ENCODE measurements at regions not wholly inside any gene's neighbourhood (a gene's known extent, or its start where the extent isn't known, plus 50 kb on each side); places are given as distances from the start of the nearest gene placed in this dataset.

DNA sequence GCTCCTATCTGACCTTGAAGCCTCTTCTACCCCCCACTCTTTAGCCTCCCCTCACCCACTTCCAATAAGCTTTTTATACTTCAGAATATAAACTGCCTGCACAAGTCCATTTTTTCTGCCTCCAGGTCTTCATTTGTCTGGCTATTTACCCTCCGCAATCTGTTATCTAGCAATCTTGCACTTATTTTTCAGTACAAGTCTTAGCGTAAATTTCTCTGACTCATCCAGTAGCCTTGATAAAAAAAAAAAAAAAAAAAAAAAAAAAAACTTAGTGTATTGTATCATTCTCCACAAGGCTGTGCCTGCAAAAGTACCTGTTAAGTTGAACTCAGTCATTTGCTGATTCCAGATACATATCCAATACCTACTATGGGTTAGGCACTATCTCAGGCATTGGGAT lies 219.5 kb upstream of the DKK2 start:
- Histone ChIP-seq H2AFZ (ENCODE audit: low read depth, low read length, poor library complexity, severe bottlenecking) (no peak overlapping the region), H3K36me3 (ENCODE audit: control insufficient read depth in 1 of 2, insufficient read depth in 2 of 2, low read length in 2 of 2) (no peaks in the 10 kb centered on the region), H3K4me2 (ENCODE audit: low read length) (no peak overlapping the region), H3K79me2 (ENCODE audit: insufficient read depth, low read length) (no peaks in the 10 kb centered on the region), H3K27ac (ENCODE audit: low read depth, low read length) (no peak overlapping the region), H3K9me3 (ENCODE audit: control insufficient read depth in 1 of 2, insufficient read depth in 1 of 2, low read depth in 1 of 2, low read length in 2 of 2) (no peaks in the 10 kb centered on the region), H3K9me2 (ENCODE audit: insufficient read depth) (no peaks in the 10 kb centered on the region), H4K20me1 (ENCODE audit: insufficient read depth) (no peaks in the 10 kb centered on the region), H3K9ac (ENCODE audit: low read length) (no peak overlapping the region), H3K27me3 (ENCODE audit: insufficient read depth, low read length) (no peaks in the 10 kb centered on the region), H3K4me3 (replicated peaks in 1 of 2; ENCODE audit: low read depth in 1 of 2, low read length in 2 of 2) (no peak overlapping the region), H3K4me1 (ENCODE audit: control insufficient read depth in 1 of 2, insufficient read depth in 2 of 2, low read length in 2 of 2) (no peaks in the 10 kb centered on the region)
- TF ChIP-seq YY1 (IDR thresholded peaks at IDR 0.05; ENCODE audit: extremely low read depth, insufficient replicate concordance, low read depth, low read length), result no peak
- TF ChIP-seq SRF (IDR thresholded peaks at IDR 0.05; ENCODE audit: low read depth), result no peak
- no peak for TF ChIP-seq ELF1 (IDR thresholded peaks at IDR 0.05; ENCODE audit: borderline replicate concordance, low read depth)
- no peak for TF ChIP-seq CEBPB (IDR thresholded peaks at IDR 0.05; ENCODE audit: low read depth)
- TF ChIP-seq RAD21 (IDR thresholded peaks at IDR 0.05; ENCODE audit: low read depth), result no peak
- TF ChIP-seq ZNF274 (IDR thresholded peaks at IDR 0.05; ENCODE audit: low read depth, low read length), result no peak
- RAD21 ChIA-PET (ENCODE audit: low non-redundant PET in 1 of 2, low total read pairs in 2 of 2, uncharacterized antibody in 2 of 2, unreplicated experiment in 2 of 2), result no interaction called here
- no TSS peak for BruUV-seq (replicated peaks)
- DNase-seq (ENCODE audit: low read depth, low spot score) (no peak), ATAC-seq (no peak)
- intact Hi-C loops (cut with micrococcal nuclease), result no loop called here
- POLR2A ChIA-PET, result no interaction called here
- CTCF ChIA-PET, result no interaction called here

DNA sequence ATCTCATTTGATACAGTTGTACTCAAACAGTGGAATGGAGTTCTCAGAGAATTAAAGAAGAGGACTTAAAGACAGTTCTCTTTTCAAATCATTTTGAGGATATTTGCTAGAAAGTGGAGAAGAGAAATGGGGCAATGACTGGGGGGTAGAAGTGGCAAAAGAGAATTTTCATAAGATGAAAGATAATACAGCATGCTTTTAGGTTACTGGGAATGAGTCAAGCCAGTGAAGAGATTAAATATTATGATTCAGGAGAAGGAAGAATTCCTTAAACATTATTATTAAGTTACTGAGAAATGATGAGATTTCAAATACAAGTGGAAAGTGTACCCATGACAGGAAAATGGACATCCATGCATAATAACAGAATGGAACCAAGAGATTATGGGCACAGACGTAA lies 219.0 kb upstream of the DKK2 start:
- no peaks in the 10 kb centered on the region for H3K9me2 ChIP-seq (ENCODE audit: insufficient read depth)
- H2AFZ ChIP-seq (ENCODE audit: low read depth, low read length, poor library complexity, severe bottlenecking), result no peak overlapping the region
- H3K4me2 ChIP-seq (ENCODE audit: low read length), result no peak overlapping the region
- no peak overlapping the region for H3K27ac ChIP-seq (ENCODE audit: low read depth, low read length)
- TF ChIP-seq ZFX (IDR thresholded peaks at IDR 0.05), result no peak
- TF ChIP-seq ELF1 (IDR thresholded peaks at IDR 0.05; ENCODE audit: borderline replicate concordance, low read depth), result no peak
- TF ChIP-seq ZNF274 (IDR thresholded peaks at IDR 0.05; ENCODE audit: low read depth, low read length), result no peak
- TF ChIP-seq, protein P1, sequence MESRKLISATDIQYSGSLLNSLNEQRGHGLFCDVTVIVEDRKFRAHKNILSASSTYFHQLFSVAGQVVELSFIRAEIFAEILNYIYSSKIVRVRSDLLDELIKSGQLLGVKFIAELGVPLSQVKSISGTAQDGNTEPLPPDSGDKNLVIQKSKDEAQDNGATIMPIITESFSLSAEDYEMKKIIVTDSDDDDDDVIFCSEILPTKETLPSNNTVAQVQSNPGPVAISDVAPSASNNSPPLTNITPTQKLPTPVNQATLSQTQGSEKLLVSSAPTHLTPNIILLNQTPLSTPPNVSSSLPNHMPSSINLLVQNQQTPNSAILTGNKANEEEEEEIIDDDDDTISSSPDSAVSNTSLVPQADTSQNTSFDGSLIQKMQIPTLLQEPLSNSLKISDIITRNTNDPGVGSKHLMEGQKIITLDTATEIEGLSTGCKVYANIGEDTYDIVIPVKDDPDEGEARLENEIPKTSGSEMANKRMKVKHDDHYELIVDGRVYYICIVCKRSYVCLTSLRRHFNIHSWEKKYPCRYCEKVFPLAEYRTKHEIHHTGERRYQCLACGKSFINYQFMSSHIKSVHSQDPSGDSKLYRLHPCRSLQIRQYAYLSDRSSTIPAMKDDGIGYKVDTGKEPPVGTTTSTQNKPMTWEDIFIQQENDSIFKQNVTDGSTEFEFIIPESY (IDR thresholded peaks at IDR 0.05; ENCODE audit: extremely low read depth, insufficient replicate concordance, low read length), result no peak
- TF ChIP-seq SIN3A (IDR thresholded peaks at IDR 0.05; ENCODE audit: low read depth), result no peak
- RAD21 ChIA-PET (ENCODE audit: low non-redundant PET in 1 of 2, low total read pairs in 2 of 2, uncharacterized antibody in 2 of 2, unreplicated experiment in 2 of 2), result no interaction called here
- POLR2A ChIA-PET, result no interaction called here
- no peak overlapping the region for H3K9ac ChIP-seq (ENCODE audit: low read length)
- BruUV-seq (replicated peaks), result no TSS peak
- H3K4me1 ChIP-seq (ENCODE audit: control insufficient read depth in 1 of 2, insufficient read depth in 2 of 2, low read length in 2 of 2), result no peaks in the 10 kb centered on the region
- H3K9me3 ChIP-seq (ENCODE audit: control insufficient read depth in 1 of 2, insufficient read depth in 1 of 2, low read depth in 1 of 2, low read length in 2 of 2), result no peaks in the 10 kb centered on the region
- DNase-seq (ENCODE audit: low read depth, low spot score) (no peak), ATAC-seq (no peak)
- H3K4me3 ChIP-seq (replicated peaks in 1 of 2; ENCODE audit: low read depth in 1 of 2, low read length in 2 of 2), result no peak overlapping the region
- no peaks in the 10 kb centered on the region for H3K36me3 ChIP-seq (ENCODE audit: control insufficient read depth in 1 of 2, insufficient read depth in 2 of 2, low read length in 2 of 2)
- no peaks in the 10 kb centered on the region for H3K79me2 ChIP-seq (ENCODE audit: insufficient read depth, low read length)
- intact Hi-C loops (cut with micrococcal nuclease), result no loop called here
- H4K20me1 ChIP-seq (ENCODE audit: insufficient read depth), result no peaks in the 10 kb centered on the region
- CTCF ChIA-PET, result no interaction called here
- H3K27me3 ChIP-seq (ENCODE audit: insufficient read depth, low read length), result no peaks in the 10 kb centered on the region
